Esophagus muscularis mucosa (tissue), 4 donors: ENCODE measurements at regions not wholly inside any gene's neighbourhood (a gene's known extent, or its start where the extent isn't known, plus 50 kb on each side); places are given as distances from the start of the nearest gene placed in this dataset.

Source experiments
- EP300 ChIP-seq: sonication (generic); formaldehyde crosslinking; IDR thresholded peaks from one replicate; pipeline ENCODE4 v1.6.1; 2017; ENCODE audit warnings: antibody characterized with exemption
- POLR2A ChIP-seq: fragments of 450-650 bp; IDR thresholded peaks from one replicate; pipeline ENCODE4 v1.6.1; 2017; ENCODE audit warnings: antibody characterized with exemption, moderate library complexity, mild to moderate bottlenecking, low read depth
- TF ChIP-seq, protein P1 (sequence below), 3 experiments: fragments of 200-600 bp in 2 of 3; fragments of 450-650 bp in 1 of 3; sonication (generic) in 2 of 3; IDR thresholded peaks; one replicate each; pipeline ENCODE4 v1.5.1; 2017 to 2019; ENCODE audit warnings: antibody characterized with exemption in 3 of 3, mild to moderate bottlenecking in 2 of 3, moderate library complexity in 1 of 3

DNA sequence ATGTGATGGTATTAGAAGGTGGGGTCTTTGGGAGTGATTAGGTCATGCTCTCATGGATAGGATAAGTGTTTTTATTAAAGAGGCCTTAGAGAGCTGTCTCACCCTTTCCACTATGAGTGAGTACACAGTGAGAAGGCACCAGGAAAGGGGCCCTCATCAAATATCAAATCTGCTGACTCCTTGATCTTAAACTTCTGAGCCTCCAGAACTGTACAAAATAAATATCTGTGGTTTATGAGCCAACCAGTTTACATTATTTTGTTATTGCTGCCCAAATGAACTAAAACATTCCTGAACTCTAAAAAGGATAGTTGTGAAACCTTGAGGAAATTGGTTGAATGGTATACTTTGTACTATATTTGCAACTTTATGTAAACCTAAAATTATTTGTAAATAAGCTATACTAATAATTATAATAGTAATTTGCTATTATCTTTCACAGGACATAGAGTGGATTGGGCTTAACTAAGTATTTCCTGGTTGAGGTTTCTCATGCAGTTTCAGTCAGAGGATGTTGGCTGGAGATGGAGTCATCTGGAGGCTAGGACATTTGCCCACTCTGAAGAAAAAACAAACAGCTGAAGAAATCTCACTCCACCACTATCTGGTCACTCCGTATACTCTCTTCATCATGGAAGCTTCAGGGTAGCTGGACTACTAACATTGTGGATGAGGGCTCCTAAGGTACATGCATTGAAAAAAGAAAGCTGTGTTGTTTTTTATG, 1068.6 kb upstream of the CADM2 start:
- TF ChIP-seq, protein P1, sequence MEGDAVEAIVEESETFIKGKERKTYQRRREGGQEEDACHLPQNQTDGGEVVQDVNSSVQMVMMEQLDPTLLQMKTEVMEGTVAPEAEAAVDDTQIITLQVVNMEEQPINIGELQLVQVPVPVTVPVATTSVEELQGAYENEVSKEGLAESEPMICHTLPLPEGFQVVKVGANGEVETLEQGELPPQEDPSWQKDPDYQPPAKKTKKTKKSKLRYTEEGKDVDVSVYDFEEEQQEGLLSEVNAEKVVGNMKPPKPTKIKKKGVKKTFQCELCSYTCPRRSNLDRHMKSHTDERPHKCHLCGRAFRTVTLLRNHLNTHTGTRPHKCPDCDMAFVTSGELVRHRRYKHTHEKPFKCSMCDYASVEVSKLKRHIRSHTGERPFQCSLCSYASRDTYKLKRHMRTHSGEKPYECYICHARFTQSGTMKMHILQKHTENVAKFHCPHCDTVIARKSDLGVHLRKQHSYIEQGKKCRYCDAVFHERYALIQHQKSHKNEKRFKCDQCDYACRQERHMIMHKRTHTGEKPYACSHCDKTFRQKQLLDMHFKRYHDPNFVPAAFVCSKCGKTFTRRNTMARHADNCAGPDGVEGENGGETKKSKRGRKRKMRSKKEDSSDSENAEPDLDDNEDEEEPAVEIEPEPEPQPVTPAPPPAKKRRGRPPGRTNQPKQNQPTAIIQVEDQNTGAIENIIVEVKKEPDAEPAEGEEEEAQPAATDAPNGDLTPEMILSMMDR (IDR thresholded peaks at IDR 0.05): no peak
- TF ChIP-seq POLR2A (no peak), EP300 (no peak)
